ENCODE measurements at regions not wholly inside any gene's neighbourhood (a gene's known extent, or its start where the extent isn't known, plus 50 kb on each side); places are given as distances from the start of the nearest gene placed in this dataset.

- TF ChIP-seq POLR2A (IDR thresholded peaks at IDR 0.05), result no peak
- TF ChIP-seq CTCF (IDR thresholded peaks at IDR 0.05), result no peak
Measured at GRCh38 chr4:34047363-34047762, 2197.0 kb downstream of the ARAP2 start.
